Panc1 (cell line): ENCODE measurements at regions not wholly inside any gene's neighbourhood (a gene's known extent, or its start where the extent isn't known, plus 50 kb on each side); places are given as distances from the start of the nearest gene placed in this dataset.

Experiments used
- REST ChIP-seq, 2 experiments: IDR thresholded peaks; 2 replicates each; pipeline ENCODE4 v1.6.1; 2011 to 2012; ENCODE audit warnings: low read depth in 2 of 2, control low read depth in 1 of 2, low read length in 1 of 2, mild to moderate bottlenecking in 1 of 2, moderate library complexity in 1 of 2; ENCODE audit not compliant: insufficient read depth in 1 of 2
- TF ChIP-seq, protein P1 (sequence below): fragments of 450-650 bp; IDR thresholded peaks from 2 replicates; pipeline ENCODE4 v1.5.1; 2017; ENCODE audit warnings: mild to moderate bottlenecking

DNA sequence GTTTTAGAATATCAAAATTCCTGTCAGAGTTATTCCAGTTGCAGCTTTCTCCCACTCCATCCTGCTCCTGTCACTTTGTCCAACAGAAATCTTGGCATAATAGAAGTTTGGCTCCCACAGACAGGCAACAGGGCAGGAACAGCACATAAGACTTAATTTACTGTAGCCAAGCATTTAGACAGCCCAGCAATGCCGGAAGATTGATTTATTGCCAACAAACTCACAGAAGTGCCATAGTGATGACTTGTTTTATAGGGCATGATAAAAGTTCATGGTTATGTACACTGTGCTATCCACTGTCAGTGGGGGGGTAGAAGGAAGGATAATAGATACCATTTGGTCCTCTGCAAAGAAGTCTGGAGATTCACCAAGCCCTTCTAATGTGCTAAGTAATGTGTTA is 98.3 kb upstream of the CBLB start:
- TF ChIP-seq, protein P1, sequence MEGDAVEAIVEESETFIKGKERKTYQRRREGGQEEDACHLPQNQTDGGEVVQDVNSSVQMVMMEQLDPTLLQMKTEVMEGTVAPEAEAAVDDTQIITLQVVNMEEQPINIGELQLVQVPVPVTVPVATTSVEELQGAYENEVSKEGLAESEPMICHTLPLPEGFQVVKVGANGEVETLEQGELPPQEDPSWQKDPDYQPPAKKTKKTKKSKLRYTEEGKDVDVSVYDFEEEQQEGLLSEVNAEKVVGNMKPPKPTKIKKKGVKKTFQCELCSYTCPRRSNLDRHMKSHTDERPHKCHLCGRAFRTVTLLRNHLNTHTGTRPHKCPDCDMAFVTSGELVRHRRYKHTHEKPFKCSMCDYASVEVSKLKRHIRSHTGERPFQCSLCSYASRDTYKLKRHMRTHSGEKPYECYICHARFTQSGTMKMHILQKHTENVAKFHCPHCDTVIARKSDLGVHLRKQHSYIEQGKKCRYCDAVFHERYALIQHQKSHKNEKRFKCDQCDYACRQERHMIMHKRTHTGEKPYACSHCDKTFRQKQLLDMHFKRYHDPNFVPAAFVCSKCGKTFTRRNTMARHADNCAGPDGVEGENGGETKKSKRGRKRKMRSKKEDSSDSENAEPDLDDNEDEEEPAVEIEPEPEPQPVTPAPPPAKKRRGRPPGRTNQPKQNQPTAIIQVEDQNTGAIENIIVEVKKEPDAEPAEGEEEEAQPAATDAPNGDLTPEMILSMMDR, result no peak
- TF ChIP-seq REST (IDR thresholded peaks at IDR 0.05; ENCODE audit: insufficient read depth in 1 of 2, low read depth in 2 of 2, low read length in 1 of 2), result no peak
